HEK293 (cell line): ENCODE measurements at regions not wholly inside any gene's neighbourhood (a gene's known extent, or its start where the extent isn't known, plus 50 kb on each side); places are given as distances from the start of the nearest gene placed in this dataset.

Experiments used
- TCF7L2 ChIP-seq: IDR thresholded peaks from 2 replicates; pipeline ENCODE4 v1.6.1; 2011; ENCODE audit warnings: low read depth, mild to moderate bottlenecking, inconsistent platforms, low read length, moderate library complexity, borderline replicate concordance
- ZBTB7A ChIP-seq: fragments of 450-650 bp; formaldehyde crosslinking; IDR thresholded peaks from 2 replicates; pipeline ENCODE4 v1.5.1; 2016; ENCODE audit warnings: low read depth, missing biosample characterization, missing genetic modification characterization
- ZNF174 ChIP-seq: fragments of 450-650 bp; formaldehyde crosslinking; IDR thresholded peaks from 2 replicates; pipeline ENCODE4 v1.5.0; 2017; ENCODE audit warnings: missing biosample characterization, mild to moderate bottlenecking, missing genetic modification characterization
- ZNF629 ChIP-seq: fragments of 450-650 bp; formaldehyde crosslinking; IDR thresholded peaks from 2 replicates; pipeline ENCODE4 v1.5.1; 2017; ENCODE audit warnings: missing biosample characterization, missing genetic modification characterization
- ZNF747 ChIP-seq: fragments of 450-650 bp; formaldehyde crosslinking; IDR thresholded peaks from 2 replicates; pipeline ENCODE4 v1.5.1; 2016; ENCODE audit warnings: missing biosample characterization, missing genetic modification characterization
- TF ChIP-seq, protein P1 (sequence below): fragments of 450-650 bp; formaldehyde crosslinking; IDR thresholded peaks from 2 replicates; pipeline ENCODE4 v1.5.1; 2016; ENCODE audit warnings: missing biosample characterization, missing genetic modification characterization
- TF ChIP-seq, protein P2 (sequence below): fragments of 450-650 bp; formaldehyde crosslinking; IDR thresholded peaks from 2 replicates; pipeline ENCODE4 v1.5.1; 2016; ENCODE audit warnings: missing biosample characterization, missing genetic modification characterization
- TF ChIP-seq, protein P3 (sequence below): fragments of 450-650 bp; formaldehyde crosslinking; IDR thresholded peaks from 2 replicates; pipeline ENCODE4 v1.5.1; 2016; ENCODE audit warnings: missing biosample characterization, missing genetic modification characterization
- TF ChIP-seq, protein P4 (sequence below): fragments of 450-650 bp; formaldehyde crosslinking; IDR thresholded peaks from 2 replicates; pipeline ENCODE4 v1.5.1; 2016; ENCODE audit warnings: missing biosample characterization, missing genetic modification characterization

DNA sequence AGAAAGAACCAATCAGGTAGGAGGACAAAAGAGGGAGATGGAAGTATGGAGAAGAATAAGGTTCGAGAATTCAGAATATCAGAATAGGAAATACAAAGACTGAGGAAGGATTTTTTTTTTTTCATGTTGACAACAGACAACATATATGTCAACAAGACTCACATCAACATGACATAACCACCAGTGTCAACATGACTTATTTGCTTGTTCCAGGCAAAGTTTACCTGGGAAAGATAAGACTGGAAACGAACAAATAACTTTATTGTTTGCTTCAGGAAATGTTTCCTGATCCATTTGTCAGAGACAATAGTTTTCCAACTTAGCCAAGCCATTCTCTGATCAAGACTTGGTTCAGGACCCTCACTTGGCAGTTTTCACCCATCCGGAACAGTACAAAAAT lies 321.9 kb upstream of the NETO1 start:
- no peak for TF ChIP-seq TCF7L2
- no peak for TF ChIP-seq ZNF629 (tag by site-specific recombination)
- no peak for TF ChIP-seq ZNF174 (tag by site-specific recombination)
- no peak for TF ChIP-seq ZNF747
- TF ChIP-seq, protein P1, sequence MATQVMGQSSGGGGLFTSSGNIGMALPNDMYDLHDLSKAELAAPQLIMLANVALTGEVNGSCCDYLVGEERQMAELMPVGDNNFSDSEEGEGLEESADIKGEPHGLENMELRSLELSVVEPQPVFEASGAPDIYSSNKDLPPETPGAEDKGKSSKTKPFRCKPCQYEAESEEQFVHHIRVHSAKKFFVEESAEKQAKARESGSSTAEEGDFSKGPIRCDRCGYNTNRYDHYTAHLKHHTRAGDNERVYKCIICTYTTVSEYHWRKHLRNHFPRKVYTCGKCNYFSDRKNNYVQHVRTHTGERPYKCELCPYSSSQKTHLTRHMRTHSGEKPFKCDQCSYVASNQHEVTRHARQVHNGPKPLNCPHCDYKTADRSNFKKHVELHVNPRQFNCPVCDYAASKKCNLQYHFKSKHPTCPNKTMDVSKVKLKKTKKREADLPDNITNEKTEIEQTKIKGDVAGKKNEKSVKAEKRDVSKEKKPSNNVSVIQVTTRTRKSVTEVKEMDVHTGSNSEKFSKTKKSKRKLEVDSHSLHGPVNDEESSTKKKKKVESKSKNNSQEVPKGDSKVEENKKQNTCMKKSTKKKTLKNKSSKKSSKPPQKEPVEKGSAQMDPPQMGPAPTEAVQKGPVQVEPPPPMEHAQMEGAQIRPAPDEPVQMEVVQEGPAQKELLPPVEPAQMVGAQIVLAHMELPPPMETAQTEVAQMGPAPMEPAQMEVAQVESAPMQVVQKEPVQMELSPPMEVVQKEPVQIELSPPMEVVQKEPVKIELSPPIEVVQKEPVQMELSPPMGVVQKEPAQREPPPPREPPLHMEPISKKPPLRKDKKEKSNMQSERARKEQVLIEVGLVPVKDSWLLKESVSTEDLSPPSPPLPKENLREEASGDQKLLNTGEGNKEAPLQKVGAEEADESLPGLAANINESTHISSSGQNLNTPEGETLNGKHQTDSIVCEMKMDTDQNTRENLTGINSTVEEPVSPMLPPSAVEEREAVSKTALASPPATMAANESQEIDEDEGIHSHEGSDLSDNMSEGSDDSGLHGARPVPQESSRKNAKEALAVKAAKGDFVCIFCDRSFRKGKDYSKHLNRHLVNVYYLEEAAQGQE = no peak
- TF ChIP-seq, protein P2, sequence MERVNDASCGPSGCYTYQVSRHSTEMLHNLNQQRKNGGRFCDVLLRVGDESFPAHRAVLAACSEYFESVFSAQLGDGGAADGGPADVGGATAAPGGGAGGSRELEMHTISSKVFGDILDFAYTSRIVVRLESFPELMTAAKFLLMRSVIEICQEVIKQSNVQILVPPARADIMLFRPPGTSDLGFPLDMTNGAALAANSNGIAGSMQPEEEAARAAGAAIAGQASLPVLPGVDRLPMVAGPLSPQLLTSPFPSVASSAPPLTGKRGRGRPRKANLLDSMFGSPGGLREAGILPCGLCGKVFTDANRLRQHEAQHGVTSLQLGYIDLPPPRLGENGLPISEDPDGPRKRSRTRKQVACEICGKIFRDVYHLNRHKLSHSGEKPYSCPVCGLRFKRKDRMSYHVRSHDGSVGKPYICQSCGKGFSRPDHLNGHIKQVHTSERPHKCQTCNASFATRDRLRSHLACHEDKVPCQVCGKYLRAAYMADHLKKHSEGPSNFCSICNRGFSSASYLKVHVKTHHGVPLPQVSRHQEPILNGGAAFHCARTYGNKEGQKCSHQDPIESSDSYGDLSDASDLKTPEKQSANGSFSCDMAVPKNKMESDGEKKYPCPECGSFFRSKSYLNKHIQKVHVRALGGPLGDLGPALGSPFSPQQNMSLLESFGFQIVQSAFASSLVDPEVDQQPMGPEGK = no peak
- TF ChIP-seq, protein P3, sequence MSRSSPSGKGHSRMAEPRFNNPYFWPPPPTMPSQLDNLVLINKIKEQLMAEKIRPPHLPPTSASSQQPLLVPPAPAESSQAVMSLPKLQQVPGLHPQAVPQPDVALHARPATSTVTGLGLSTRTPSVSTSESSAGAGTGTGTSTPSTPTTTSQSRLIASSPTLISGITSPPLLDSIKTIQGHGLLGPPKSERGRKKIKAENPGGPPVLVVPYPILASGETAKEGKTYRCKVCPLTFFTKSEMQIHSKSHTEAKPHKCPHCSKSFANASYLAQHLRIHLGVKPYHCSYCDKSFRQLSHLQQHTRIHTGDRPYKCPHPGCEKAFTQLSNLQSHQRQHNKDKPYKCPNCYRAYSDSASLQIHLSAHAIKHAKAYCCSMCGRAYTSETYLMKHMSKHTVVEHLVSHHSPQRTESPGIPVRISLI (tag by site-specific recombination) = no peak
- TF ChIP-seq ZBTB7A (tag by site-specific recombination) = no peak
- TF ChIP-seq, protein P4, sequence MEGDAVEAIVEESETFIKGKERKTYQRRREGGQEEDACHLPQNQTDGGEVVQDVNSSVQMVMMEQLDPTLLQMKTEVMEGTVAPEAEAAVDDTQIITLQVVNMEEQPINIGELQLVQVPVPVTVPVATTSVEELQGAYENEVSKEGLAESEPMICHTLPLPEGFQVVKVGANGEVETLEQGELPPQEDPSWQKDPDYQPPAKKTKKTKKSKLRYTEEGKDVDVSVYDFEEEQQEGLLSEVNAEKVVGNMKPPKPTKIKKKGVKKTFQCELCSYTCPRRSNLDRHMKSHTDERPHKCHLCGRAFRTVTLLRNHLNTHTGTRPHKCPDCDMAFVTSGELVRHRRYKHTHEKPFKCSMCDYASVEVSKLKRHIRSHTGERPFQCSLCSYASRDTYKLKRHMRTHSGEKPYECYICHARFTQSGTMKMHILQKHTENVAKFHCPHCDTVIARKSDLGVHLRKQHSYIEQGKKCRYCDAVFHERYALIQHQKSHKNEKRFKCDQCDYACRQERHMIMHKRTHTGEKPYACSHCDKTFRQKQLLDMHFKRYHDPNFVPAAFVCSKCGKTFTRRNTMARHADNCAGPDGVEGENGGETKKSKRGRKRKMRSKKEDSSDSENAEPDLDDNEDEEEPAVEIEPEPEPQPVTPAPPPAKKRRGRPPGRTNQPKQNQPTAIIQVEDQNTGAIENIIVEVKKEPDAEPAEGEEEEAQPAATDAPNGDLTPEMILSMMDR (tag by site-specific recombination) = no peak
